GM21360 (cell line): ENCODE measurements at regions not wholly inside any gene's neighbourhood (a gene's known extent, or its start where the extent isn't known, plus 50 kb on each side); places are given as distances from the start of the nearest gene placed in this dataset.
A peak's percentile ranks its signal among the peaks of the same experiment; 100 is the strongest.

Experiments
- ATAC-seq: cut with Tn5 transposase; IDR thresholded peaks from one replicate; pipeline ENCODE4 v1.9.1; 2021; ENCODE audit warnings: mild to moderate bottlenecking, moderate library complexity; ENCODE audit not compliant: unreplicated experiment

DNA sequence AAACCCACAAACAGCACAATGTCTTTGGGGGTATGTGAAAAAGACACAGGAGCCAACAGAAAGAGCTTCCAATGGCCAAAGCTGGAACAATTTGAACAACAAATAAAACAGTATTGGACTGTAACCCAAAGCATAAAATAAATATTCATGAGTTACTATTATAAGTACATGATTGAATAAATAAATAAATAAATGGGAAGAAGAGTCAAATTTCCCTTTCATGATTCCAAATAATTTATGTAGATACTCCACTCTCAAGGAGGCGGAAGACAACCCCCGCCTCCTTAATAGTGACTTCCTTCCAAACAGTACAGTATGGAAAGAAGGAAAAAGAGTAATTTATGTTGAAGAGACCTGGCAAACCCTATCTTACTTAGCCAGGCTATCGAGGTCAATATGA lies 124.4 kb upstream of the P2RY1 start:
- ATAC-seq, result no peak

DNA sequence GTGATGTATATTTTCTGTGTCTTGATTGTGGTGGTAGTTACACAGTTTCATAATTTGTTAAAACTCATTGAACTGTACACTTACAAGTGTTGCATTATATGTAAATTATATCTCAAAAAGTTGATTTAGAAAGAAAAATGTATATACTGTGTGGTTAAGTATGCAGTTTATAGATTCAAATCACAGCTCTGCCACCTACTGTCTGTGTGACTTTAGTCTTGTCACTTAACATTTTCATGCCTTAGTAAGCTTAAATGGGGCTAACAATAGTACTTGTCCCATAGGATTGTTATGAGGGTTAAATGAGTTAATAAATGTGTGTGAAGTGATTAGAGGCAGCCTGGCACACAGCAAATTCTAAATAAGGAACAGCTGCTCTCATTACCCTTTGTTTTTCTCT lies 120.9 kb upstream of the P2RY1 start:
- ATAC-seq, result no peak

DNA sequence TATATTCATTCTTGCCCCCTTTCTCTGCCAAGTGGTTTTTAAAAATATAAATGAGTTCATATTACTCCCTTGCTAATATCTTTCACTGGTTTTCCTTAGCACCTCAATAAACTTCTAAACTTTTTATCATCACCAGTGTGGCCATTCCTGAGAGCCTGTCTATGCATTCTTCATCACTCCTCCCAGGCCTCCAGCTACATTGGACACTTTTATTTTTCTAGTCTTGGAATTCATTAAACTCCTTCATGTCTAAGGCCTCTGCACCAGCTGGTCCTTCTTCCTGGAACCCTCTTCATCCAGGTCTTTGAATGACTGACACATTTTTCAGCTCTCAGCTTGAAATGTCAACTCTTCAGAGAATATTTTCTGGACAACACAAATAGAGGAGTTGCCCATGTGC lies 120.4 kb upstream of the P2RY1 start:
- no peak for ATAC-seq

DNA sequence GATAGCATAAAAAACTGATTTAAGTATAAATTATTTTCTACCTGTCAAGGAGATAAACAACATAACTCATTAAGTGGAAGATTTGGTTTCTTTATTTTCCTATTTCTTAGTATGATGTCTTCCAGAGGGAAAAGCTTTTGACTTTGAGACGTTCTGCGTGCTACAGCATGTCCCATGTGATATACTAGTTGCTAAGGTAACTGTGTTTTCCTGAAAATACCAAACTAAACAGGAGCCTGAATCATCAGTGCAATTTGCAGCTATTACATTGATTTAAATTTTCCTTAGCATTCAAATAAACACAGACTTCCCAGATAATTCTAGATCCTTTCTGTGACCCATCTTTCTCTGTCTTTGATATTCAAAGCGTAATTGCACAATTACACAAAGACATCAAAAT lies 117.7 kb upstream of the P2RY1 start:
- no peak for ATAC-seq

DNA sequence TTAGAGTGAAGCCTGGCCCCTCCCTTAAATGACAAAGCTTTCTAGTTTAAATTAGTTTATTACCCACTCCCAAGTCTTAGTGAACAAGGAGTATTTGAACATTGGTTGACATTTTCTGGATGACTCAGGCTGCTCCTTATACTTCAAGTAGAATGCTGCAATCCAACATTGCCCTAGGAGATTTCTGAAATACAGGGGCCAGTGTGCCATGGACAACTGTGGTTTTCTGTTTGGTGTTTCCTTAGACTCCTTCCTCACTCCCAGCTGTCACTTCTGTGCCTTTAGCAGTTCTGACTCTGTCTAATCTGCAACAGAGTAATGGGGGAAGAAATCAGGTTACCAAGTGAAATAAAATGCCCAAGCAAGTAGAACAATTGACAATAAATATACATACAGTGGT lies 116.1 kb upstream of the P2RY1 start:
- ATAC-seq, result no peak

DNA sequence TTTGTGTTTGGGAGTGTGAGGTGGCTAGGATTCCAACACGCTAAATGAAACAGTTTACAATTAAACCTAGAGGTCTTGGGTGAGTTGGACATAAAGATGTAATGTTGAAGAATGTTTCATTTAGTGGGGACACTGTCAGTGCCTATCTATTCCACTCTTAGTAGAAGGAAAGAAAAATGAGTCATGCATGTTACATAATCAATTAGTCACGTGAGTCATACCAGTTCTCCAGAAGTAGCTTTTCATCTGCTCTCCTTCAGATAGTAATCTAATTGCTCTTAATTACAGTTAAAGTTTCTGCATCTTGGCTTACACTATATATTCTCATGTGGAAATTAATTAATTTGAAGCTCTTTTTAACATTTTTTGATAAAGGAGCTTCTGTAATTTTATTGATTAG lies 115.7 kb upstream of the P2RY1 start:
- ATAC-seq, result no peak

DNA sequence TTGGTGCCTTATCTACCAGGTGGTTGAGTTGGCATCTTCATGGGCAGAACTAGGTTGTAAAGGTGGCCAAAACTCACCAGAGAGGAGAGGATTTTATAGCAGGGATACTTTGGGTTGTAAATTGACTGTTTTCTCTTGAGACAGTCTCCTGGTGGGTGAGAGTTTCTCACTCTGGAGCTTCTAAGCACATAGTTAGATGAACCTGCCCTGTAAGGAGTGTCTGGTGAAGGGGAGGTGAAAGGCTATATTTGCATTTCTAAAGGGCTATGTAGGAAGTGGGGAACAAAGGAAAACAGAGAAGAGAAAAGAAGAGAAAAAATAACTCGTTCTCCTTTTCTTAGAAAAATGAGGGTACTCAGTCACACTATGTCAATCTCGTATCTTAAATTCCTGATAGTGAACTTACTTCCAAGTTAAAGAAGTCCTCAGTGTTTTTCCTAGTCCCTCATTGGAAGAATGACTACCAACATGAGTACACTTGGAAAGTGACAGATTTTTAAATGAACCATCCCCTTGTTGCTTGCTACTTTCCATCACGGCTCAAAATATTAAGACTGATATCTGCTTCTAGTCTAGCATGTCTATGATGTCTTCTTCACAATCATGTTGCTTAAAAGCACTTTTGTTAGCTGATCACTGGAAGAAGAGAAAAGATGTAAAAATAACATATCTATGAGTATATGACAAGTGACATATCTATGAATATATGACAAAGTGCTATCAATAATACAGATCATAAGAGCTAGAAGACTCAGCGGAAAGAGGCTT lies 113.8 kb upstream of the P2RY1 start:
- no peak for ATAC-seq

DNA sequence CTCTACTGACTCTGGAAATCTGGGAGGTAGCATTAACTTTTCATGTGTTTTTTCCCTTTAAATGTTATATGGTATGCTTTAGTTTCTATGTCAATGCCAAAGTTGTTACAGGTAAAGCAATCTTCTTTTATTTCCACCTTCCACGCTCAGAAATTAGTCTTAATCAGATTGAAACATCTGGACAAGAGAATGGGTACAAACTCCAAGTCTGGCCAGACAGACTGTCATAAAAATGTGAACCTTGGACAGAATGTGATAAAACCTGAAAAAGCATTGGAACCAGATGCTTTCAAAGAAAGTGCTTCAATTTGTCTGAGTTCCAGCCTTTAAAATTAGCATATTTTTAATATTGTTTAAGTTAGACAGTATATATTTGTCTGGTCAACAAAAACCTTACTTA lies 110.7 kb upstream of the P2RY1 start:
- no peak for ATAC-seq

DNA sequence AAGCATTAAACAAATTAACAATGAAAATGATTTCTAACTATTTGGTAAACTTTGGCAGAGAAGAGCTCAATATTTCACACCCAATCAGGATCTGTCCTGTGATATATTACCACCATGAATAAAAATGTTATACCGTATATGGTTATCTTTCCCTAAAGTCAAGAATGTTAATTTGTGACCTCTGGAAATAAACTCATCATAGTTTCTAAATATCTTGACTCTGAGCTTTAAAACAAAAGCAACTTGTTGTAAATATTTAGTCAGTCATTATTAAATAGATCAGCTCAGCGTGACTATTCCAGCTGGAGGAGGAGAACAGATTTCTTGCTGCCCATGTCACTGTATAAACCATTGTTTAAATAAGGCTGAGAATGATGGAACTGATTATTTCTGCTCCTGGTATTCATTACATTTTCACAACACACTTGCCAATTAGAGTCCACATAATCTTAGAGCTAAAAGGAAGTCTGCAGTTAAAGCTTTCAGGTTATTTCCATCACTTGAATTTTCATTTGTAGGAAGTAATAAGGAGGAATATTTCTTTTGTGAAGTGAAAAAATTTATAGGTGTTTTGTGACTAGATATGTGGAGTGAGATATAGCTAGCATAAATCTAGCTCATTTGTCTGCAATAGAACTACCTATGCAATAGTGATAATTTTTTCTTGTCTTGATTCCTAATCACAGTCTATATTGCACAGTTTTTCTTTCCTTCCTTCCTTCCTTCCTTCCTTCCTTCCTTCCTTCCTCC lies 106.5 kb upstream of the P2RY1 start:
- ATAC-seq, result no peak

DNA sequence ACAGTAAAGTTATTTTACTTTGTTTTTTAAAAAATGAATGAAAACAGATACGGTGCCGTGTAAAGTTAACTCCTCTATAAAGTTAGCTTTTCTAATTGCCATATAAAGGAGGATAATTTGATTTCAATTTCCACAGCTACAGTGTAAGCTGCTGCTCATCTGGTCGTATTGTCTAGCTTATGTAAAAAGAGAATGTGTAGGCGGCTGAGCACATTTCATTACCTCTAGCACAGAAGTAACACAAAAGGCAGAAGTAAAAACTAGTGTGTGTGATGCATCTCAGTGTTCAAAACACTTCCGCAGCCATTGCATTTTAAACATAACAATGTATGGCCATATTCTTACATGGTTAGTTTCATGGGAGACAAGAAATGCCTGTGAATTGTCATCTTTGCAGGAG lies 105.0 kb upstream of the P2RY1 start:
- peak; percentile 84 for ATAC-seq

DNA sequence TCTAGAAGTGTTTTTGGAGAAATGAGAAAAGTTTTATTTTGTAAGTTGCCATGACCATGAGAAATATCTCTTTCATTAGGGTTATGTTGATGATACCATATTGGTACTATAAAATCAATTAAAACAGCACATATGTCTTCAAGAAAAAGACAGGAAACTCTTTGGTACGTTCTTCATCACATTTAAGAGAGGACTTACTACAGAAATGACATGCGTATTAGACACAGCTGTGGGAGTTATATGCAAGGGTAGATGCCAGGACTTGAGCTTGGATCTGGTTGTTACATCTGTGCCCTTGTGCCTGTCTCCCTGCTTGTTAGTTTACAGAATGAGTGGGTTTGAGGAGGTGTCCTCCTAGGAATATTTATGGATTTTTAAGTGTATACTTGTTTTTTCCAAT lies 103.4 kb upstream of the P2RY1 start:
- ATAC-seq, result no peak

DNA sequence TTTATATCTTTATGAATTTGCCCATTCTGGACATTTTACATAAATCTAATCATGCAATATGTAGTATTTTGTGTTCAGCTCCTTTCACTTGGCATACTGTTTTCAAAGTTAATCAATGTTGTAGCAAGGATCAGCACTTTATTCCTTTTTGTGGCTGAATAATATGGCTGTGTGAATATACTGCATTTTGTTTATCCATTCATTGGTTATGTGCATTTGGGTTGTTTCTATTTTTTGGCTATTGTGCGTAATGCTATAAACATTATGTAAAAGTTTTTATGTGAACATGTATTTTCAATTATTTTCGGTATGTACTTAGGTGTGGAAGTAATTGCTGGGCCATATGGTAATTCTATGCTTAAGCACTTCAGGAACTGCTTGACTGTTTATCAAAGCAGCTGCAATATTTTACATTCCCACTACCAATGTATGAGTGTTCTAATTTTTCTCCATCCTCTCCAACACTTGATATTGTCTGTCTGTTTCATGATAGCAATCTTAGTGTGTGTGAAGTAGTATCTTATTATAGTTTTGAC lies 101.3 kb upstream of the P2RY1 start:
- no peak for ATAC-seq

DNA sequence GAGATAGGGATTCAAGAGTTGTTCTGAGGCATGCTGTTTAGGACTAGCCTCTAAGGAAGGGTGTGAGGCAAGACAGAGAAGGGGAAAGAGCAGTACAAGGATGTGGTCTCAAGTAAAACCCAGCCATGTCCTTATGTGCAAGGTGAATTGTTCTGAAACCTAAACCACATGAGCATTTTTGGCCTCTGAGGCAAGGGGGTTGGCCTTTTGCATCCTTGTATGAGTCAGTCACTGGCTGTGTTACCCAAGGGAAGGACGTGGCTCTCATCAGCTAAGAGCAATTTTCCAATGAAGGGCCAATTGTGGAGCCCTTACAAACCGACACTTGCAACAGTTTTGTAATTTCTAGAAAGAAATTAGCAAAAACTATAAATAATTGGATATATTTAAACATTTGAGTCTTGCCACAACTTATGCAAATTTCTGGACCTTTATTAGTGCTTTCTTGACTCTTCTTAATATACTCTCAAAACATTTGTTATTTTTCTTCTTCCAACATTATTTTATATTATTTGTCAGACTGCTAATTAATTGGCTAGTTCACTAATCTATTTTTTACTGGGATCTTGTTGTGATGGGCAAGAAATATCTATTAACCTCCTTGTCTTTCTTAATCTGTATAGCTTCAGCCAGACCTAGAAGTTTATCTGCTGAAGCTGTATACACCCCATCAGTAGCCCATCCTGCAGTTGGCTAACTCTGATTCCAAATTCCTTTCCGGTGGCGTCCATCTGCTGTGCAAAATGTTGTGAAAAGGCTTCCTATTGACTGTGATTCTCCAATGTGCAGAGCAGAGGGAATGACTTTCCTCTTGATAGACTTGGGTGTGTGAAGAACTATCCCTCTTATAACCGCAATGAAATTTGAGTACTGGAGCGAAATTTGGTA lies 97.7 kb upstream of the P2RY1 start:
- ATAC-seq, result peak; percentile 98

DNA sequence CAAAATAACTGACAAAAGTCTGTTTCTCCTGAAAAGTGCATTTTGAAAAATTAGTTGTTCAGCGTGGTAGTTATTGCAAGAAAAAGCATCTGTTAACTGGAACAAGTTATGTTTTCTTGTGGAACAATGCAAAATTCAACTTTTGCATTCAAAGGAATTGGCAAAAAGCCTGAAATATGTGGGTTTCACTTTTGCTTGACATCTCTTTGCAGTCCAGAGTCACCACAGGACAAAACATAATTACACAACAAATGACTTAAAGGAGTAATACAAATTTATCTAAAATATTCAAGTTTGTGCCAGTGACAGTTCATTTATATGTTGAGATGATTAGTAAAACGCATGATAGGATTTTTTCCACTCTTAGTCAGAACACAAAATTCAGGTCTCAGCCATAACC lies 96.3 kb upstream of the P2RY1 start:
- ATAC-seq, result no peak

DNA sequence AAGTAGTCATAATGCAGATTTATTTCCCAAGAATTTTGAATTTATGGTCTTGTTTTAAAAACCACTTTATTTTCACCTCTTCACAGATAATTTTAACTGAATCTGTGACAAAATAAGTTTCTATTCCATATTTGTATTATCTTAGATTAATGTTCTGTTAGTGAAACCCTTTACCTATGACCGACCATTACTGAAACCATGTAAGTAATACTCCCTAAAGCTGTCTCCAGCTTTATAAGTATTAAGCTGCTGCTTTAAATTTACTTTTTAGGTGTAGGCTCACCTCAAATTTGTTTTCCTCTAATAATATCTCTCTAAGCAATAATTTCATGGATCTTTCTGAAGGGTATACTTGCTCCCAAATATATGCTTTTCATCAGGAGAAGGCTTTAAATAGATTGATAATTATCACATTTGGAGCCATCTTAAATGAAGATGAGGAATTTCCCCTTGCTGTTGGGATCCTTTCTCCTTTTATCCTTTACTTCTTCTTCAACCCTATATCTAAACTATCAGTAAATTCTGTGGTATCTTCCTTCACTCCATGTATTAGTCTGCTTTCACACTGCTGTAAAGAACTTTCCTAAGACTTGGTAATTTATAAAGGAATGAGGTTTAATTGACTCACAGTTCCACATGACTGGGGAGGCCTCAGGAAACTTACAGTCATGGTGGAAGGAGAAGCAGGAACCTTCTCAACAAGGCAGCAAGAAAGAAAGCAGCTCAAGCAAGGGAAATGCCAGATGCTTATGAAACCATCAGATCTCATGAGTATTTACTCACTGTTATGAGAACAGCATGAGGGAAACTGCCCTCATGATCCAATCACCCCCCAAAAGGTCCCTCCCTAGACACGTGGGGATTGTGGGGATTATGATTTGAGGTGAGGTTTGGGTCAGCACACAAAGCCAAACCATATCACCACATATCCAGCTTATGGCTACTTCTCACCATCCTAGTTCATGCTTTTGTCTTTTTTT lies 92.3 kb upstream of the P2RY1 start:
- ATAC-seq, result peak; percentile 61

DNA sequence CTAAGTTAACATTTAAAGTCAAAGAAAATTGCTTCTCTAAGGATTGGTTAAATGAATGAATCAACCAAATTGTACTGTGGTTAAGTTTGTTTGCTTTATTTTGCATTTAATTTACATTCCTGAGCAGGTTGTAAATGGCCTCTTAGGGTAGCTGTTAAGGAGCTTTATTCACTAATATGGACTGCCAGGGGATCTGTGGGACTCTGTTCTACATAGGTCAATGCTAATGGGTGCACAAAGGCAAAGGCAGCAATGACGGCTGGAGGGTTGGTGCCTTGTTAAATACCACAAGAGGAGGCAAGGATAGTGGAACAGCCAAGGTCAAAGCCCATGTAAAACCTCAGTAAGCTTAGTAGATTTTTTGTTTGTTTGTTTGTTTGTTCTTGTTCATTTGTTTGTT lies 89.3 kb upstream of the P2RY1 start:
- ATAC-seq, result no peak

DNA sequence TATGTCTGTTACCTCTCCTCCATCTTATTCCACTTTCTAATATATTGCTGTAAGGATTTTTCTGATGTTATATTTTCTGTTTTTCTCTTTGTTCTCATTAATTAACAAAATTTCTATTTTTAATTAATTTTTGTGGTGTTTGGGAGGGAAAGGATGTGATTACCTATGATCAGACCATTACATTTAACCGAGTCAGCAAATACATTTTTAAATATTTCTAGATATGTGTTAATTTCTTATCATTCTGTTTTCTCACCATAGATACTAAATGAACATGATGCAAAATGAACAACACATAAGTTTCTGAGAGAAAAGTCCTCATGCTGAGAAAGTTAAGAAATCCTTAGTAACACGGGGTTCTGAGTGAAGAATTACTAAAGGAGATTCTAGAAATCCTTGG lies 80.6 kb upstream of the P2RY1 start:
- ATAC-seq, result no peak

DNA sequence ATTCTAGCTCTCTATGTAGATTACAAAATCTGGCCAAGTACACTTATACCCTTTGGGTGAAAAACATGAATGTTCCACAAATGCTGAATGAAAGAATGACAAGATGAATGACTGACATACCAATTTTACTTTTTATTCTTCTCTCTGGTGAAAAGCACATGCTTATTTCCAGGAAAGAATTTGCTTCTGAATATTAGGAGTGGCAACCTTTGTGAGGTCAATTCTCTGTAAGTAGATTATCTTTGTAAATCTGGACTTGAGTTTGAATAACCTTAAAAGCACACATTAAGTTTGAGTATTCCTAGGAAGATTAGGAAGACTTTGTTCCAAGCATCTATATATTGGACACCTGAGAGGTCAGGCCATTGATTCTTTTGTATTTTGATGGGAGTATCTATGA lies 78.1 kb upstream of the P2RY1 start:
- ATAC-seq, result no peak

DNA sequence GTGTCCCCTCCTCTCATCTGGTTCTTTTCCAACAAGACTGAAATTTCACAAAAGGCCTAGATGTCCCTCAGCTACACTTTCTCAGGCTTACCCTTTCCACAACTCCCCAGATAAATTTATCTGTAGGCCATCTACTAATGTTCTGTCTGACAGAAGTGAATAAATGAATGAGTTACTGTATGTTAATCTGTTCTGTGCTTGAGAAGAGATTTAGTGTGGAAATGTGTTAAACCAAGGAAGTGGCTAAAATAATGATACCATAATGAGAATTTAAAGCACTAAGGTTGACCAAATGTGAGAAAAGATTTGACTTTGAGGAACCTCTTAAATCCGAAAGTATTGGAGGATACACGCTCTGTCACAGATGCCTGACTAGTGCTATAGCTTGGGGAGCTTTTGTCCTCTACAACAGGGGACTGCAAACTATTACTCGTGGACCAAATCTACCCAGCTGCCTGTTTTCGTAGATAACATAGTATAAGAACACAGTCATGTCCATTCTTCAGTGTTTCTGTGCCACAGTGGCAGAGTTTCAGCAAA lies 74.8 kb upstream of the P2RY1 start:
- peak; percentile 85 for ATAC-seq

DNA sequence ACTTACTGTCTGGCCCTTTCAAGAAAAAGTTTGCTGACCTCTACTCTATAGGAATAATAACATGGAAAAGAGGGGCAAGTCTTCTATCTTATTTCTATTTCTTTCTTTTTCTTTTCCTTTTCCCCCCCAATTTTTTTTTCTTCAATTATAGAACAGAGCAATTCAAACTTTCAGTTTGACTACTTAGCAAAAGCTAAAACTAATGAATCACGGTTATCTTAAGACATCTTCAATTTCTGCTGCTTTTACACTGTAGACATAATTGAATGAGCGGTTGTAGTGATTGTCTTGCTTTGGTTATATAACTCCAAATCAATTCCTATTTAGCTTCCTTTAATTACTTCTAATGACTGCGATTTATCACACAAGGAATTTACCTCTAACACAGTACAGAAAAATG lies 74.3 kb upstream of the P2RY1 start:
- peak; percentile 41 for ATAC-seq
